ENCODE measurements at regions not wholly inside any gene's neighbourhood (a gene's known extent, or its start where the extent isn't known, plus 50 kb on each side); places are given as distances from the start of the nearest gene placed in this dataset.
"Not testable (repeated sequence)": the region's sequence is repeated elsewhere in the genome, so short reads cannot be mapped to it uniquely, and the experiment has no call there.

DNA sequence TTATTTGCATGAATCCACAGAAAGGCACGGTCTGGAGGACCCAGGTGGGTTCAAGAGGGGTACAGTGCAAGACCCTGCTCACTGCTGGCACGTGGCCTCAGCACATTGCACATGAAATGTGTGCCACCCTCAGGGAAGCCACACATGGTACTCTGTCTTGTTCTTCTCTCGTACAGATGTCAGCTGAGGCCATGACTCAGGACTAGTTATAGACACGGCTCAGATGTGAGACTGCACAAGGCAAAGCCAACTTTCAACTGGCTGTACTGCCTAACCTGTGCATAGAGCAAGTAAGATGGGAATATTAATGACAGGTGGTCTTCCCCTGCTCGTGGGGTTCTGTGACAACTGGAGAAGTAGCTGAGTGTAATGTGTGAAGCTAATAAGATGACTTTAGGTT lies 249.4 kb upstream of the CTBP2 start:
- no peak for DNase-seq (ENCODE audit: low read depth in 3 of 3, low spot score in 2 of 3)

DNA sequence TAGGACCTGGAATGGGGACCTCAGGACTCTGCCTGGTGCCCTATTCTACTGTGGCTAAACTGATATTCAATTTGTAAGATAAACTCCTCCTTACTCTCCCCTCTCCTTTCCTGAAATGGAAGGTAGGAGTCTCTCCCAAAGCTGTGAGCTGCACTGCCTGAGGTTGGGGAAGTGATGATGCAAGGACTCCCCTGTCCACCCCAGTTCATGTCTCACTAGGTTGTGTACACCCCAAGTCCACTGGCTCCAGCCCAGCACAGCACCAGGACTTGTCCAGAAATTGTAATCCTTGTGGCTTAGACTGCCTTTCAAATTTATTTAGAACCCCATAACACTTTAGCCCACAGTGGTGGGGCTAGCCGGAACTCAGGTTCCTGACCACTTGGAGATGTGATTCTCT lies 247.2 kb upstream of the CTBP2 start:
- no peak for DNase-seq (ENCODE audit: low read depth in 3 of 3, low spot score in 2 of 3)

DNA sequence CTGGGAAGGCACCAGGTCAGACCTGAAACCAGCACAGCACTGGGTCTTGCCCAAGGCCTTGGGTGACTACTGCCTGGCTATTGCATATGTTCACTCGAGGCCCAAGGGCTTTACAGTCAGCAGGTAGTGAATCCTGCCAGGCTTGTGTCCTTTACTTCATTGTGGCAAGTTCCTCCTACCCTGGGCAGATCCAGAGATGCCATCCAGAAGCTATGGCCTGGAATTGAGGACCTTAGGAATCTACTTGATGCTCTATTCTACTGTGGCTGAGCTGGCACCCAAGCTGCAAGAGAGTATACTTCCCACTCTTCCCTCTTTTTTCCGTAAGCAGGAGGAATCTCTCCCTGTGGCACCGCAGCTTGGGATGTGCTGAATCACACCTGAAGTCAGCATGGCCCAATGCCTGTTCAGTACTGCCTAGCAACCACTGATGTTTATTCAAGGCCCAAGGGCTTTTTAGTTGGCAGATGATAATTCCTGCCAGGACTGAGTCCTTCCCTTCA lies 246.7 kb upstream of the CTBP2 start:
- DNase-seq (ENCODE audit: low read depth in 3 of 3, low spot score in 2 of 3) = no peak

DNA sequence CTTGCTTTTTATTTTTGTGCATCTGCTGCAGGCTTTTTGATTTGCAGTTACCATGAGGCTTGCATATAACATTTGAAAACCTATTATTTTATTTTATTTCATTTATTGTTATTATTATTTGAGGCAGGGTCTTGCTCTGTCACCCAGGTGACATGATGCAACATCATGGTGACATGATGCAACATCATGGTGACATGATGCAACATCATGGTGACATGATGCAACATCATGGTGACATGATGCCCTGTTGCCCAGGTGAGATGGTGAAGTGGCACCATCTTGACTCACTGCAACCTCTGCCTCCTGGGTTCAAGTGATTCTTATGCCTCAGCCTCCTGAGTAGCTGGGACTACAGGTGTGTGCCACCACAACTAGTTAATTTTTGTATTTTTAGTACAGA lies 244.5 kb upstream of the CTBP2 start:
- not testable (repeated sequence) for DNase-seq (ENCODE audit: low read depth in 3 of 3, low spot score in 2 of 3)

DNA sequence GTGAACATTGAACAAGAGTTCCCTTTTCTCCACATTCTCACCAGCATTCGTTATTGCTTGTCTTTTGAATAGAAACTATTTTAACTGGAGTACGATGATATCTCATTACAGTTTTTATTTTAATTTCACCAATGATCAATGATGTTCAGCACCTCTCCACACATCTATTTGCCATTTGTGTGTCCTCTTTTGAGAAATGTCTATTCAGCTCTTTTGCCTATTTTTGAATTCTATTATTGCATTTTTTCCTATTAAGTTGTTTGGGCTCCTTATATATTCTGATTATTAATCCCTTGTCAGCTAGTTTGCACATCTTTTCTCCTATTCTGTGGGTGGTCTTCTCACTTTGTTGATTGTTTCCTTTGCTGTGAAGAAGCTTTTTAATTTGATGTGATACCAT lies 241.1 kb upstream of the CTBP2 start:
- no peak for DNase-seq (ENCODE audit: low read depth in 3 of 3, low spot score in 2 of 3)

DNA sequence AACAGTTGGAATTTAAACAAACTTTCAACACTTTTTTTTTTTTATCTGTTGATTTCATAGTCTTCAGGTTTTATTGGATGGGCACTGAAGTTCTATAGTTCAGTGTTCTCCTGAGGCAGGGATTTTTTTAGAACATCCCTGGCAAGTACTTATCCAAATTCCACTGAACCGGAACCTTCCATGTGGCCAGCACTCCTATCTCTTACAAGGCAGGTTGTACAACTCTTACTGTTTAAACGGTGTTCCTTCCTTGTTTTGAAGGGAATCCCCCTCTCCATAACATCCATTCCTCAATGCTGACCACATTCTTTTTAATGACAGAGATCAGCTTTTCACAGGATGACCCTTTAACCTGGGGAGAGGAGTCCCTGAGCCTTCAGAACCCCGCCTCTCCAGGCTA lies 238.9 kb upstream of the CTBP2 start:
- no peak for DNase-seq (ENCODE audit: low read depth in 3 of 3, low spot score in 2 of 3)

DNA sequence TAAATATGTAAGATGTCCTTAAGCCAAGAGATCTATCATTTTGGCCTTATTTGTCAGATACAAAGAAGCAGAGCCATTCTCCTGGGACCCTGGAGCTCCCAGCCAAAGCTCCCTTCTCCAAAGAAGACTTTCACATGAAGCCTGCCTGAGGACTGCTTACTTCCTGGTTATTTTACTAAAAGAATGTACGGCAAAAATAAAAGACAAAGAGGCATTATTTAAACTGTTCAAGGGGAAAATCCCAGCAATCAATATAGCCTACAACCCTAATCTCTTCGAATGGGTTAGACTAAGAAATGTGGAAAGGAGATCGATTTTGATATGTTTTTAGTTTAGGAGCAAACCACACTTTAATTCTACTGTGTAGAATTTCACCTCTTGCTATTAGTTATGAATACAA lies 237.9 kb upstream of the CTBP2 start:
- DNase-seq (ENCODE audit: low read depth in 3 of 3, low spot score in 2 of 3) = no peak

DNA sequence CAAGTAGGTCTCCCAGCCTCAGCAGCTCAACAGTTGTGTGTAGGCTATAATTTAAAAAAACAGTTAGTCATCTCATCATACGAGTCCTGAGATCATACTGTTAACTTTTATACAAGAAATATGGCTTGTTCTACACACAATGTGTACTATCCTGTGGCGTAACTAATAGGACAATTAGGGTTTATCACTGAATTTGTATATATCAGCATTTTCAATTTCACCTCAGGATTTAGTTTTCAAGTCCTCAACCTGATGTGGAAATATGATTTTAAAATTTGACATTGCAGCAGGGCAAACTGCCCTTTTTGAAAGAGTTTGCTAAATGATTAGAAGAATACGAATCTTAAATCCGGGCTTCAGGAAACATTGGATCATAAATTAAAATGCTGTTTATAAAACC lies 237.2 kb upstream of the CTBP2 start:
- DNase-seq (ENCODE audit: low read depth in 3 of 3, low spot score in 2 of 3) = no peak

DNA sequence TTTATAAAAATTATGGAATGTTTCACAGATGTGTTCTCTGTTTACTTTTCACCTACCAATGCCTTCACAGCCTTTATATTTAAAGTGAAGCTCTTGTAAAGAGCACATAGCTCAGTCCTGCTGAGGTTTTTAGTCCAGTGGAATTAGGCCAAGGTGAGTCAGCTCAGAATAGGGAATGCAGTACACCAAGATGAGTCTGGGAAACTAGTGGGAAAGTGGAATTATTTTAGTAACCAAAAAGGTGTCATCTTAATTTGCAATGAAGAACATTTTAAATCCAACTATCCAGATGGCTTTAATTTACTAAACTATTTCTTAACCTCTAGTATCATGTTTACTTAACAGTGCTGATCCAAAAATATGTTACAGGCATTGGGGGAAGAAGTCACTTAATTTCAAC lies 236.3 kb upstream of the CTBP2 start:
- no peak for DNase-seq (ENCODE audit: low read depth in 3 of 3, low spot score in 2 of 3)

DNA sequence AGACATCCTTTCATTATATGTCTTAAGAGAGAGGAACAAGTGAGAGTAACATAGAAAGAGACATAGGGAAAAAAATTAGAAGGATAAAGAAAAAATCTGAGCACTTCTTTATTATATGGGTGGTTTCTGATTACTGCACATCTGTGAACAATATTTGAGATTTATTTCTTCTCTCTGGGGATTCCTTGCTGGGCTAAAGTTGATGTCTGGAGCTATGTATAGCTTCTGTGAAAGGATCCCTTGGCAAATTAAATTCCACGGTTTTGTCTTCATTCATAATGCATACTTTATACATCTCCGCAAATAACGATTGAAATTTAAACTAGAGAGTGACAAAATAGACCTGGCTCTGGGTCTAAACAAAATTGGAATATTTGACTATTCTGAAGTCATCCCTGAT lies 232.2 kb upstream of the CTBP2 start:
- DNase-seq (ENCODE audit: low read depth in 3 of 3, low spot score in 2 of 3) = no peak

DNA sequence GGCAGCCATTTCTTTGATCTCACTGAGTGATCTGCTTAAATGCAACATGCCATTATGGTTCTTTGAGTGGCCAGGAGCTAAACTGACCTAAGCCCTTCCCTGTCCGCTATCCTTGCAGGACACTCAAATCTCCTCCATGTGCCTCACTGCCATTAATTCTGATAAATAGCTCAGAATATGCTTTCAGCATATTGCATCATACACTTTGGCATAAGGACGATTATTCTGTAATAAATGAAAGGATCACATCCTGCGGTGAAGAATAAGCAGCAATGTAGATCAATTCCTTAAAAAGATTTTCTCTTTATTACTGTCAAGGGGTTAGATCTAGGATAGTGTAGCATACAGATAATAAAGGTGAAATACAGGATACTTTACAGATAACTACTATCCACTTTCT lies 231.8 kb upstream of the CTBP2 start:
- DNase-seq (ENCODE audit: low read depth in 3 of 3, low spot score in 2 of 3) = no peak

DNA sequence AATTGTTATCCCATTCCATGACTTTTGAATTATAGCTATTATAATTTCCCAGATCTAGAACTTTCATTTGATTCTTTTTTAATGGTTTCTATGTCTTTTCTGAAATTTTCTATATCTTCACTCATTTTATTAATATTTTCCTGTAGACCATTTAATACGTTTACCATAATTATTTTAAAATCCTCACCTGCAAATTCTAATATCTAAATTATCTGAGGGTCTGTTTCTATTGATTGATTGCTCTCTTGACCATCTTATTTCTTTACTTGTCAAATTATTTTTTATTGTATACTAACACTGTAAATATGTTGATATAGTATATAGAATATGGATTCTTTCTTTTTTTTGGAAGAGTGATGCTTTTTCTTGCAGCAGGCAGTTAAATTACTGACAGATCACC lies 229.3 kb upstream of the CTBP2 start:
- no peak for DNase-seq (ENCODE audit: low read depth in 3 of 3, low spot score in 2 of 3)

DNA sequence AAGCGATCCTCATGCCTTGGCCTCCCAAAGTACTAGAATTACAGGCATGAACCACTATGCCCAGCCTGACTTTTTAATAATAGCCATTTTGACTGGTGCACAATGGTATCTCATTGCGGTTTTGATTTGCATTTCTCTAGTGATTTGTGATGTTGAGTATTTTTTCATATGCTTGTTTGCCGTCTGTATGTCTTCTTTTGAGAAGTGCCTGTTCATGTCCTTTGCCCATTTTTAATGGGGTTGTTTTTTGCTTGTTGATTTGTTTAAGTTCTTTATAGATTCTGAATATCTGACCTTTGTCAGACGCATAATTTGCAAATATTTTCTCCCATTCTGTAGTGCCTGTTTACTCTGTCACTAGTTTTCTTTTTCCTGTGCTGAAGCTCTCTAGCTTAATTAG lies 219.2 kb upstream of the CTBP2 start:
- no peak for DNase-seq (ENCODE audit: low read depth in 3 of 3, low spot score in 2 of 3)

DNA sequence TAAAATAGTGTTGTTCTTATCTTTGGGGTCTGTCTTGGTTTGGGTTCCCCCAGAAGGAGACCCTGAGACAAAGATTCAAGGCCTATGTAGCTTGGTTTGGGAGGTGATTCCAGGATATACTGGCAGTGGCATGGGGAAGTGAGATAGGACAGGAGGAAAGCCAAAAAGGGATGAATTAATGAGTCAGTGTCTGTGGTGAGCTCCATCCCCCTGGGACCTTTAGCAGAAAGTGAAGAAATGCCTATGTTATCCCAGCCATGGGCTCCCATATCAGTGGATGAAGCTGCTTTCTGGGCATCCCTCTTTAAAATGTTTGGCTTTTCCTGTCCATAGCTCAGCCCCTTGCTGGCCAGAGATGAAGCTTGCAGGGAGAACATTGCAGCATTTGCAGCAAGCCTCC lies 217.0 kb upstream of the CTBP2 start:
- DNase-seq (ENCODE audit: low read depth in 3 of 3, low spot score in 2 of 3) = no peak

DNA sequence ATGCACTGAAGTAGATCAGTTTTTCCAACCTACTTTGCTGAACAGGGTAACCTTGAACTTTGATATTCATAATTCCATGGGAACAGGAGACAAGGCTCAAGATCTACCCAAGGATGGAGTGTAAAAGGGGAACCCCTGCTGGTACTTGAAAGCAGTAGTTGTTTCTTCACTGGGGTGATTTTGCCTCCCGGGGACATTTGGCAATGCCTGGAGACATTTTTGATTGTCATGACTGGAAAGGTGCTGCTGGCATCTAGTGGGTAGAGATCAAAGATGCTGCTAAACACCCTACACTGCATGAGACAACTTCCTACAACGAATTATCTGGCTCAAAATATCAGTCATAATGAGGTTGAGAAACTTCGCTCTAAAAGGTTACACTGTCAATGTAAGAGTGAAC lies 214.8 kb upstream of the CTBP2 start:
- DNase-seq (ENCODE audit: low read depth in 3 of 3, low spot score in 2 of 3) = no peak

DNA sequence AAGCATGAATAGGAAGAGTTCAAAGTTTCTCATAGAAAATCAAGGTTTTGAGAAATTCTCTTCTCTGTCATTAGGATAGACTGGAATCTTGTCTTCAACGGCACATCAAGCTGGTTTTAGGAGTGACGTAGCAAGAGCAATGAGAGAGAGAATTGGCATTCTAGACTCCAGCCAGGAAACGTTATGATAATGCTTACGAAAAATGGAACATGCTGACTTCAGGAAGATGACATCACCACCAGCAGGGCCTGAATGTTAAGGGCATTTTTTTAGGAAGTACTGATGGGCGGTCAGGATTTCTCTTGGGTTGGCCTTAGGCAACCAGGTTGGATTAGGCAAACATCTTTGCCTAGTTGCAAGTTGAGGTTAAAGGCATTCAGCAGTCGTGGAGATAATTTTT lies 213.2 kb upstream of the CTBP2 start:
- DNase-seq (ENCODE audit: low read depth in 3 of 3, low spot score in 2 of 3) = no peak

DNA sequence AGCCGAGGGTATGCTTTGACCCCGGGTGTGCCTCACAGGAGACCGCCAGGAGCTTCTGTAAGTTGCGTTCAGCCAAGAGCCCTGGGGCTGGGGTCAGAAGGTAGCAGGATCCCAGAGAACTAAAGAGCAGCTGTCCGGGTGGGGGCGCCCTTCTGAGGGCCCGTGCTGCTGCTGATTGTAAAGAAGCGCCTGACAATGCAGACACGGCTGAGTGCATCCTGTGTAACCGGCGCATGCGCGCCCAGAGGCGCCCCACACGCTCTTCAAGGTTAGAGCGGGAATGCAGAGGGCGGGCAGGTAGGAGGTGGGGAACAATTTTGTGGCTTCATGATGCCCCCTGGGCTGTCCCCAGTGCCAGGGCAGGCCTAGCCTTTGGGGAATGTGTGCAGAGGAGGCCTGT lies 210.2 kb upstream of the CTBP2 start:
- peak in 1 of 3 donors; percentile 18 for DNase-seq (ENCODE audit: low read depth in 3 of 3, low spot score in 2 of 3)

DNA sequence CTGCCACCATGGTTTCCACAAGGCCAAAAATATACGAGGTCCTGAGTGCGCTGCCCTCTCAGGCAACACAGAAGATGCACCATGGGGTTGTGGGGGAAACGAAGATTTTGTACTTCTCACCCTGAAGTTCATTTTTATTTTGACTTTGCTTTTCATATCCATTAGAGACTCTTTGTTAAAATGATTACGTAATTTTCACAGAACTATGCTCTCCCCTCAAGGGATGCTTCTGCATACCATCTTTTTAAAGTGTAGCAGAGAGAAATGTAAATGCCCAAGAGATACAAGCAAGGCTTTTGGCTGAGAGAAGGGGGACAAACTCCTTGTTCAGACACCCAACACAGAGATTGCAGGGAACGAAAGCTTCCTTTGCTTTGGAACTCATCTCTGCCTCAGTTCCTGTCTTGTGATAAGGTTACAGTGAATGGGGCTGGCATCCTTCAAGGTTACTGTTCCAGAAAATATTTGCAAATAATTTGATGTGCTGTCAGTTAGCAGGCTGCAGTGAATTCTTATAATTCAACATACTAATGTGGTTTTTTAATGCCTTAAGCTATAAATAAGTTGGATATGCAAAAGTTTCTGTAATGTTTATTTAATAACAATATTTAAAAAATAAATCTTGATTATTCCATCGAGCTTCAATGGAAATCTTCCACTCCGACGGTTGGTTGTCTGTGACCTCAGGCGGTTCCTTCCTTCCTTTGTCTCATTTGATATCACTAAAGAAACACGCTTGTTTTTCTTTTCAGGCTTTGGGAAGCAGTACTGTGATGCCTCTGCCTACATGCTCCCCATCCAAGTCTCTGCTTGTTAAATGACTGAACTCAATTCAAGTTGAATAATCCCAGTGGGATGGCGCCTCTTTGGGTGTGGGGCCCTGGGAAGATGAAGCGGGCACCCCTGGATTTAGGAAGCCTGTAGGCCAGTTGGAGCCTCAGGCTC lies 209.3 kb upstream of the CTBP2 start:
- DNase-seq (ENCODE audit: low read depth in 3 of 3, low spot score in 2 of 3) = no peak

DNA sequence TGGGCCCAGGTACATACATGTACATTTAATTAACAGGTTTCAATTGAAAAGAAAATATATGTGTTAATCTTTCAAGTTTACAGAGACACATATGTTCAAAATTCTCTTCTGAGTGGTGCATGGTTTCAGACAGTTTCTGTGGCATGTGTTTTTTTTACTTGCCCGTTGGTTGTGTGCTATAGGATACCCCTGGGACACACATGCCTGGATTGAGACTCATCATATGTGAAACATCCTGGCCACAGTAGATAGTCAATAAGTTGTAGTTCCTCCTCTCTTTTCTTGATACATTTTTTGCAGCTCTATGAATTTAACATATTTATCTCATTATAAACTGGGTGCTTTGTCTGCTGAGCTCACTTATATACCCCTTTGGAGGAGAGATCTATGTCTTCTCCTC lies 207.8 kb upstream of the CTBP2 start:
- DNase-seq (ENCODE audit: low read depth in 3 of 3, low spot score in 2 of 3) = no peak

DNA sequence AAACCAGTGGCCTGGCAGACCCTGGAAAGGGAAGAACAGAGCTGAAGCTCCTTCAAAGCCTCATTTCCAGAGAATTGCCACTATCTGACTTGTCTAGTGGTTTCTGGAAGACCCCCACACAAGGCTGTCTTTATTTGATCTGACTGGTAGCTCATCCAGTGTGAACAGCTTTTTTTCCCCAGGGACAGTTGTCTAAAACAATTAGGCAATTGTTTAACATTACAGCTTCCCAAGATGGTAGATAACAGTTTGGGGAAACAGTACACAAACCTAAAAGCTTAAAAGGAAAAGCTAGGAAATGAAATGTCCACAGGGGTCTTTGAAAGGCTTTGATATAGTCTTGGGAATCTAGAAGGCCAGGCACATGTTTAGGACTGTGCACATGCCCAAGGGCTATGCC lies 203.4 kb upstream of the CTBP2 start:
- no peak for DNase-seq (ENCODE audit: low read depth in 3 of 3, low spot score in 2 of 3)

DNA sequence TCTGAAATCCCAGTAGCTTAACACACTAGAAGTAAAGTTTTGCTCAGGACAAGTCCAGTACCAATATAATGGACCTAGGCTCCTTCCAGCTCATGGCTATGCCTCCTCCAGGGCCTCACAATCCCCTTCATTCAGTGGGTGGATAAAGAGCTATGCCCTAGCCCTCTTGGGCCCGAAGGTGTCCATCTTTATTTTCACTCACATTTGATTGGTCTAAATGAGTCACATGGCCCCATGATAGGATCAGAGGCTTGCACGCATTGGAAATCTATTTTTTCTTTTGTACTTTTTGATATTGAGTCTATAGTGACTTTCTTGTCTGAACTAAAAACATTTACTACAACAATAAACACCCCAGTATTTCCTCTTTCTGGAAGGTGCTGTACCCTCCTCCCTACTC lies 202.6 kb upstream of the CTBP2 start:
- DNase-seq (ENCODE audit: low read depth in 3 of 3, low spot score in 2 of 3) = no peak

DNA sequence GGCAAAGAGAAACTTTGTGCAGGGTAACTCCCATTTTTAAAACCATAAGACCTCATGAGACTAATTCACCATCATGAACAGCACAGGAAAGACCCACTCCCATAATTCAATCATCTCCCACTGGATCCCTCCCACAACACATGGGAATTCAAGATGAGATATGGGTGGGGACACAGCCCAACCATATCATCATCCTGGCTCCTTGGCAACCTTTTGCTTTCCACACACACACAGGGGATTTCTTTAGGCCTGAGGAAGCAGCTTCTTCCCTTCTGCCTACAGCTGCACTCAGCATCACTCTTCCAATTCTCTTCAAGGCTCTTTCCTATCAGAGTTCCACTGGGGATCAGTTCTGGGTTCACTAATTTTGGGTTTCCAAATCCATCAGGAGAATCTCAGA lies 199.0 kb upstream of the CTBP2 start:
- DNase-seq (ENCODE audit: low read depth in 3 of 3, low spot score in 2 of 3) = no peak

DNA sequence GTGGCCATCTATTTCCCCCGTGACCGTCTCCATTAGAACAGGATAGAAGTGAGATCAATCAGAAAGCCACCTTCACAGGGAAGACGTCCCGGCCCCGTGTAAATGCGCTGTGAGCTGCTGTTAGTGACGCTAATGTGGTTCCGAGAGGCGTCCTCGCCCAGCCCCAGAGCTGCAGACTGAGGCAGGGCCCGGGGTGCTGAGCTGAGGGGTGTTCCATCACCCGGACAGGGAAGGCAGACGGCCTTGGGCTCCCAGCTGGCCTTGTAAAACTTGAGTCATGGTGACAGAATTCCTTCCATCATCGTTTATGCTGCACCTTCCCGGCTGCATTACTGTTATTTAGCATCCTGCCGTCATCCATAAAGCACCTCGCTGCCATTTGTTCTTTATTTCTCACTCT lies 195.3 kb upstream of the CTBP2 start:
- DNase-seq (ENCODE audit: low read depth in 3 of 3, low spot score in 2 of 3) = no peak

Measured in right renal cortex interstitium (tissue), 3 donors.